ENCODE measurements at regions not wholly inside any gene's neighbourhood (a gene's known extent, or its start where the extent isn't known, plus 50 kb on each side); places are given as distances from the start of the nearest gene placed in this dataset.
"Not testable (repeated sequence)": the region's sequence is repeated elsewhere in the genome, so short reads cannot be mapped to it uniquely, and the experiment has no call there.

DNA sequence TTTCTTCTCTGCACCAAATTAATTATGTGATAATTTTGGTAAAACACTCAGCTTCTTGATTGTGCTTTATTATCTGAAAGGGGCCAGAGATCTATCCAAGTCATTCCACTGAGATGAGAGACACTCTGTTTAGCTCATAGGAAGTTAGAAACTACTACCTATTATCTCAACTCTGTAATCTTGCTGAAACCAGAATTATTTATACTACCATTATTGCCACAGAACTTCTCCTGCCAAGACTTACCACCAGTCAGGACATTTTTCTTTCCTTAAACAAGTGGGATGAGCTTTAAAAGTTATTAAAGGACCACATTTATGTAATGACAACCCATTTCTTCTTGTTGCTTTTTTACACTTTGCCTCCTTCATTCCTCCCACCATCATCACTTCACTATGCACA, 855.6 kb upstream of the PIK3C3 start:
- ChIA-PET CTCF (no interaction called here), POLR2A (no interaction called here)

GRCh38 chr18:41096504-41096903, 858.5 kb upstream of the PIK3C3 start:
- ChIA-PET POLR2A (no interaction called here), CTCF (no interaction called here)

DNA sequence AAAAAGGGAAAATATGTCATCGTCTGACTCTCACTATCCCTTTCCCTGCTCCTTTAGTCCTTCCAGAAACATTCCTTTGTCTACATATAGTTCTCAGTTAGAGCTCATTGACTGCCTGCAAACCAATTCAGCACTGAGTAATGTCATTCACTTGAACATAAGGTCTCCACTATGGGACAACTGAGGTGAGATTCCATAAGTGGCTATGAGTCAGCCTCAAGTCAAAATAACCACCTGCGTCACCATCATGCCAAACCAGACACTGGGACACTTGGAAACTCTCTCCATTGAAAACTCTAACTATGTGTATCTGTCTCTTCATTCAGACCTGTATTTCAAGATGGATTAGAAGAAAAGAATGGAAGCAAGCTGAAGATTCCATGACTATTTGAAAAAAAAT, 878.0 kb upstream of the PIK3C3 start:
- ChIA-PET CTCF (no interaction called here), POLR2A (no interaction called here)

DNA sequence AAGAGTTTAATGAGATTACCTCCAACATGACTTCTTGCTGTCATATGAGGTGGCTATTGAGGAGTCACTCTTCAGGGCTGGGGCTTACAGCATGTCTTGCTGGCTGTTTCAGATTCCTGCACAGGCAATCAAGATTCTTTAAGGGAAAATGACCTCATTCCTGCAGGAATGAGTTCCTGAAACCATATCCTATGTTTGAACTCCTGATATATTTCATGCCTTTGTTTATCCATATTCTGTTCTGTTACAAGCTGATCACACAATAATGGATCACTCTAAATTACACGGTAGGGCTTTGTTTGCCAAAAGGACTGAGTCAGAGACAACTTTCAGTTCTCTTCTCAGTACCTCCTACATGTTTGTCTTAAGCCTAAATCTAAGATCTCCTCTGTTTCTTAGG, 879.8 kb upstream of the PIK3C3 start:
- CTCF ChIA-PET, result no interaction called here
- POLR2A ChIA-PET, result no interaction called here

GRCh38 chr18:41073372-41073954, 881.6 kb upstream of the PIK3C3 start:
- CTCF ChIA-PET, result no interaction called here

DNA sequence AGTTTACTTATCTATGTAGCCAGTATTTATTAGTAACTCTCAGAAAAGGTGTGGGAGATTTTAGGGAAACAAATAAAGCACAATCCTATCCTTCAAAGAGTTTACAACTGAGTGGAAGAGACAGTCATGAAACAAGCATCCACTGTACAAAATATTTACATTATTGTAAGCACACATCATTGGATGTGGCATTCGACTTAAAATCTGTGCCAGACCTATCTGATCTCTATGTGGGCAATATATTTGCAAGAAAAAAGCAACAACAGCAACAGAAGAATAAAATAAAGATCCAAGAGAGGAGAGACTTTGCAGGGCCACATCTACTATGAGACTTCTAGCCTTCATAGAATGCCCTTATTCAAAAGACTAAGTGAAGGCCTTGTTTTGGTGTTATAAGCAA, 882.1 kb upstream of the PIK3C3 start:
- ChIA-PET POLR2A (no interaction called here), CTCF (no interaction called here)

More at GRCh38 chr18:41073372-41073954, 881.6 kb upstream of the PIK3C3 start:
- POLR2A ChIA-PET, result no interaction called here

- POLR2A ChIA-PET, result no interaction called here
- CTCF ChIA-PET, result no interaction called here
These were observed 883.2 kb upstream of the PIK3C3 start for GRCh38 chr18:41071826-41072225.

- ChIA-PET POLR2A (no interaction called here), CTCF (no interaction called here)
These were observed 885.9 kb upstream of the PIK3C3 start for GRCh38 chr18:41069167-41069566.

GRCh38 chr18:41064916-41065315, 890.1 kb upstream of the PIK3C3 start:
- ChIA-PET POLR2A (no interaction called here), CTCF (no interaction called here)

GRCh38 chr18:41060967-41061366, 894.1 kb upstream of the PIK3C3 start:
- POLR2A ChIA-PET, result interaction anchor here (0.5 kb wide), 1 partner anchor 823 kb away, joined by 3 read pairs; no protein-coding TSS in a partner anchor
- CTCF ChIA-PET, result no interaction called here

DNA sequence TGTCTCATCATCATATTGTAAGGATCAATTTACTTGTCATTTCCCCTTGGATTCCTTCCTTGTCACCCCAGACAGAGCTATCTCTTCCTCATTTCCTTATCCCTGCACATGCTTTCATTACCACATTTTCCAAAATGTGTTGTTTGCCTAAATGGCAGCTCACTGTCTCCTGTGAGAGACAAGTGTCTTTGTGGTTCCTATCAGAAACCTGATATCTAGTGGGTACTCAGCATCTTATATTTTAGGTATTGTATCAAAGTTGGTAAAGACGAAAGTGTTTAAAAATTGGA, 896.0 kb upstream of the PIK3C3 start:
- POLR2A ChIA-PET, result no interaction called here
- CTCF ChIA-PET, result no interaction called here

- ChIA-PET POLR2A (no interaction called here), CTCF (no interaction called here)
These were observed 896.5 kb upstream of the PIK3C3 start for GRCh38 chr18:41058351-41059125.

DNA sequence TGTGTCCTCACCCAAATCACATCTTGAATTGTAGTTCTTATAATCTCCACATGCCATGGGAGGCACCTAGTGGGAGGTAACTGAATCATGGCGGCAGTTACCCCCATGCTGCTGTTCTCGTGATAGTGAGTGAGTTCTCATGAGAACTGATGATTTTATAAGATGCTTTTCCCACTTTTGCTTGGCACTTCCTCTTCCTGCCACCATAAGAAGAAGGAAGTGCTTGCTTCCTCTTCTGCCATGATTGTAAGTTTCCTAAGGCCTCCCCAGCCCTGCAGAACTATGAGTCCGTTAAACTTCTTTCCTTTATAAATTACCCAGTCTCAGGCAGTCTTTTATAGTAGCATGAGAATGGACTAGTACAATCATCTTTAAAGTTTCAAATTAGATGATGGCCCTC, 902.4 kb upstream of the PIK3C3 start:
- POLR2A ChIA-PET, result no interaction called here
- CTCF ChIA-PET, result no interaction called here

- POLR2A ChIA-PET, CTCF ChIA-PET: not testable (repeated sequence)
These were observed 908.8 kb upstream of the PIK3C3 start for GRCh38 chr18:41046250-41046649.

DNA sequence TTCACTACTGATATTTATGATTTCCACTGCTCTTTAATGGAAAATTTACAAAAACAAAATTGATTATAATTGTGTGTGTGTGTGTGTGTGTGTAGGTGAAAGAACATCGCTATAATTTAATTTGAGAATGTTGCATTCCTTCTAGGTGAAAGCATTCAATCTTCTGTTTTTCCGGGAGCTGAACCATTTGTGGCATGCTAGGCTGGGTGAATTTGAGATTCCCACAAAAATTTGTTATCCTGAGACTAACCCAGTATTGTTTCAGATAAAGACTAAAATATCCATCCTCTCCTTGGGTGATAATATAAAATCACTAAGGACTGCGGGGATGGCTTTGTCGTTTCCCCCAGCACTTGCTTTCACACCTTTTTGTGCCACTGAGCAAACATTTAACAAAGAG, 911.2 kb upstream of the PIK3C3 start:
- POLR2A ChIA-PET, result no interaction called here
- CTCF ChIA-PET, result no interaction called here

DNA sequence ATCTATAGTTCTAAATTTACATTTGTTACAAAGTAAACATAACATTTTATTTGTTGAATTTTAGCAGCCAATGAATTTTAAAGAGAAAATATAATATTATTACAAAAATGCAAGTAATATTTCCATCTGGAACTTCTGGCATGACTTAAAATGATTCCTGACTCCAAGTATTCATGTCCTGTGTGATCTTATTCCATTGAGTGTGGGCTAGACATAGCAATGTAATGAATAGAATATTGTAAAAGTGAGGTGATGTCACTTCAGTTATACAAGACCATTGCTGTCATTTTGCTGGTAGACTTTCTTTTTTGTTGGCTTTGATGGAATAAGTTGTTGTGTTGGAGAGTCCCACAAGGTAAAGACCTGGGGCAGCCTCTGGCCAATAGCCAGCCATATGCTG, 912.2 kb upstream of the PIK3C3 start:
- POLR2A ChIA-PET, result no interaction called here
- CTCF ChIA-PET, result no interaction called here

GRCh38 chr18:41038071-41038470, 917.0 kb upstream of the PIK3C3 start:
- CTCF ChIA-PET, result no interaction called here
- POLR2A ChIA-PET, result no interaction called here

- CTCF ChIA-PET, result no interaction called here
These were observed 918.7 kb upstream of the PIK3C3 start for GRCh38 chr18:41036346-41036745.

DNA sequence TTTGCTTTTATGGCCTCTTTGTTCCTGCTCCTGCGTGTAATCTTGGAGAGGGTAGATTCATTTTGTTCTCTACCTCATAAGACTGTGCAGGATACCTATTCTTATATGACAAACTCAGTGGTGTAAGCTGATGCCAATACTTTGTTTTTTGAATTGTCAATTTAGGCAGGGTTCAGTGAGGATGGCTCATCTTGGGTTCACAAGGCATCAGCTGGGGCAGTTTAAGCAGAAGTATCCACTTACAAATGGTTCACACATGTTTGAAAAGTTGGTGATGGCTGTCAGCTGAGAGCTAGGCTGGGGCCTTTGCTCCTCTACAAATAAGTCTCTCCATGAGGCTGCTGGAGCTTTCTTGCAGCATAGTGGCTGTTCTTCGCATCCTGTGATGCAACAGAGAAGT, 920.6 kb upstream of the PIK3C3 start:
- CTCF ChIA-PET, result no interaction called here

More at GRCh38 chr18:41036346-41036745, 918.7 kb upstream of the PIK3C3 start:
- POLR2A ChIA-PET, result no interaction called here

DNA sequence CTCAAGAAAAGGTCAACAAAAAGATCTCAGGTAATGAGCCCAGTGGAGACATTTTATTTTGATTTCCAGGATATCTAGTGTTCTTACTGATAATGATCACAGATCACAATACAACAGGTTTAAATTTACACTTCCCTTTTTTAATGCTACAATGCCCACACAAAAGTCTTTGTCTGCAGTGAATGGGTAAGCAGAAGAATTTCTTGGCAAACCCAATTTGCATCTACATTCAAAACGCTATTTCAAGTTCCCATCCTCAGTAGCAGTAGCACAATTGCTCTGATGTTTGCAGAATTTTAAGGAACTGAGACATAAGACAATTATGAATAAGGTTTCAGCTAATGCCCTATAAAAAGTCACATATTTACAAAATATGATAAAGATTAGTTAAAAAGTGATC, 929.4 kb upstream of the PIK3C3 start:
- CTCF ChIA-PET, result no interaction called here
- POLR2A ChIA-PET, result no interaction called here

More for the DNA sequence above, 920.6 kb upstream of the PIK3C3 start:
- POLR2A ChIA-PET, result no interaction called here

GRCh38 chr18:41024792-41025191, 930.2 kb upstream of the PIK3C3 start:
- CTCF ChIA-PET, result no interaction called here

GRCh38 chr18:41022484-41022883, 932.5 kb upstream of the PIK3C3 start:
- CTCF ChIA-PET, result no interaction called here
- POLR2A ChIA-PET, result no interaction called here

More at GRCh38 chr18:41024792-41025191, 930.2 kb upstream of the PIK3C3 start:
- POLR2A ChIA-PET, result no interaction called here

All from activated CD8-positive, alpha-beta memory T cell treated with anti-CD3 and anti-CD28 coated beads for 36 hours (primary cell).